ENCODE measurements at regions not wholly inside any gene's neighbourhood (a gene's known extent, or its start where the extent isn't known, plus 50 kb on each side); places are given as distances from the start of the nearest gene placed in this dataset.

DNA sequence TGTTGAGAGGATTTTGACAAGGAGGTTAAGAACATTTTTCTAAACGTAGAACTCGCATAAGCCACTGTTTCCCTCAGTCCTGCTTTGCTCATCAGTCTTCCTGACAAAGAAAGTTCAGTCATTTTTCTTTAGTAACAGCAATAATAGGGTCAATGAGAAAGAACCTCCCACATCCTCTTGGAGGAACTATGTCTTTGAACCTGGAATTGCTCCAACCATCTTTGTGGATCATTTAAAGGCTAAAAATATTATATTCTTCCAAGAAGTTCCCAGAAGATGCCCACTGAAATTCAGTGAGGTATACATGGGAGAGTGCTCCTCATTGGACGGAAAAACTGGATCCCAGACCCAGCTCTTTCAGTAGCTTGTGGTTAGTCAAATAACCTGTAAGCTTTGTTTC lies 282.8 kb upstream of the FAR2 start:
- H3K4me1 Mint-ChIP-seq (ENCODE audit: unreplicated experiment): peaks cover 8% of the 10 kb centered on the region
- H3K27ac Mint-ChIP-seq (ENCODE audit: unreplicated experiment): no peak overlapping the region
- TF ChIP-seq, protein P1, sequence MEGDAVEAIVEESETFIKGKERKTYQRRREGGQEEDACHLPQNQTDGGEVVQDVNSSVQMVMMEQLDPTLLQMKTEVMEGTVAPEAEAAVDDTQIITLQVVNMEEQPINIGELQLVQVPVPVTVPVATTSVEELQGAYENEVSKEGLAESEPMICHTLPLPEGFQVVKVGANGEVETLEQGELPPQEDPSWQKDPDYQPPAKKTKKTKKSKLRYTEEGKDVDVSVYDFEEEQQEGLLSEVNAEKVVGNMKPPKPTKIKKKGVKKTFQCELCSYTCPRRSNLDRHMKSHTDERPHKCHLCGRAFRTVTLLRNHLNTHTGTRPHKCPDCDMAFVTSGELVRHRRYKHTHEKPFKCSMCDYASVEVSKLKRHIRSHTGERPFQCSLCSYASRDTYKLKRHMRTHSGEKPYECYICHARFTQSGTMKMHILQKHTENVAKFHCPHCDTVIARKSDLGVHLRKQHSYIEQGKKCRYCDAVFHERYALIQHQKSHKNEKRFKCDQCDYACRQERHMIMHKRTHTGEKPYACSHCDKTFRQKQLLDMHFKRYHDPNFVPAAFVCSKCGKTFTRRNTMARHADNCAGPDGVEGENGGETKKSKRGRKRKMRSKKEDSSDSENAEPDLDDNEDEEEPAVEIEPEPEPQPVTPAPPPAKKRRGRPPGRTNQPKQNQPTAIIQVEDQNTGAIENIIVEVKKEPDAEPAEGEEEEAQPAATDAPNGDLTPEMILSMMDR (IDR thresholded peaks at IDR 0.05): no peak
- H3K27me3 Mint-ChIP-seq (ENCODE audit: unreplicated experiment): peaks cover 9% of the 10 kb centered on the region
- H3K4me3 Mint-ChIP-seq (ENCODE audit: unreplicated experiment): no peak overlapping the region
- no peaks in the 10 kb centered on the region for H3K36me3 Mint-ChIP-seq (ENCODE audit: unreplicated experiment)
- H3K9me3 Mint-ChIP-seq (ENCODE audit: unreplicated experiment): no peaks in the 10 kb centered on the region
- DNase-seq (ENCODE audit: extremely low spot score, unreplicated experiment): no peak

GRCh38 chr12:28866715-28867503 lies 282.2 kb upstream of the FAR2 start:
- Mint-ChIP-seq H3K4me1 (ENCODE audit: unreplicated experiment) (peaks cover 8% of the 10 kb centered on the region), H3K27ac (ENCODE audit: unreplicated experiment) (no peak overlapping the region), H3K9me3 (ENCODE audit: unreplicated experiment) (no peaks in the 10 kb centered on the region), H3K27me3 (ENCODE audit: unreplicated experiment) (peaks cover 9% of the 10 kb centered on the region), H3K4me3 (ENCODE audit: unreplicated experiment) (no peak overlapping the region), H3K36me3 (ENCODE audit: unreplicated experiment) (no peaks in the 10 kb centered on the region)
- no peak for DNase-seq (ENCODE audit: extremely low spot score, unreplicated experiment)
- TF ChIP-seq, protein P1 (IDR thresholded peaks at IDR 0.05): no peak

DNA sequence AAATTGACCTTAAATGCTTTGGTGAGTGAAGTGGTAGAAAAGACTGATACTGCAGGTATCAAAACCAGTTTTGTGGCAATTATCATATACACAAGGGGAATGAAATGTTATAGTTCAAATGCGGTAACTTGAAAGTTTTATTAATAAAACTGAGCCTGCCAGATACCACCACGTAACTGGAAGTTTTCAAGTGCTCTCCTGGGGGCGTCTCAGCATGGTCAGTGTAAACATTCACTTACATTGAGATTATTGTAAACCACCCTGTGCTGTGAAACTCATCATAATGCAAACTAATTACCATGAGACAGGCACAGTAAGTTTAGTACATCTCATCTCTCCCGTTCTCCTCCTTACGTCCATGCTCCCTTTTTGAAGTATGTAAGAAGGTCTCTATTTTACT lies 280.7 kb upstream of the FAR2 start:
- no peak overlapping the region for H3K27ac Mint-ChIP-seq (ENCODE audit: unreplicated experiment)
- H3K4me3 Mint-ChIP-seq (ENCODE audit: unreplicated experiment): no peak overlapping the region
- H3K9me3 Mint-ChIP-seq (ENCODE audit: unreplicated experiment): no peaks in the 10 kb centered on the region
- TF ChIP-seq, protein P1 (IDR thresholded peaks at IDR 0.05): no peak
- H3K27me3 Mint-ChIP-seq (ENCODE audit: unreplicated experiment): peaks cover 9% of the 10 kb centered on the region
- no peak for DNase-seq (ENCODE audit: extremely low spot score, unreplicated experiment)
- peaks cover 8% of the 10 kb centered on the region for H3K4me1 Mint-ChIP-seq (ENCODE audit: unreplicated experiment)
- H3K36me3 Mint-ChIP-seq (ENCODE audit: unreplicated experiment): no peaks in the 10 kb centered on the region

DNA sequence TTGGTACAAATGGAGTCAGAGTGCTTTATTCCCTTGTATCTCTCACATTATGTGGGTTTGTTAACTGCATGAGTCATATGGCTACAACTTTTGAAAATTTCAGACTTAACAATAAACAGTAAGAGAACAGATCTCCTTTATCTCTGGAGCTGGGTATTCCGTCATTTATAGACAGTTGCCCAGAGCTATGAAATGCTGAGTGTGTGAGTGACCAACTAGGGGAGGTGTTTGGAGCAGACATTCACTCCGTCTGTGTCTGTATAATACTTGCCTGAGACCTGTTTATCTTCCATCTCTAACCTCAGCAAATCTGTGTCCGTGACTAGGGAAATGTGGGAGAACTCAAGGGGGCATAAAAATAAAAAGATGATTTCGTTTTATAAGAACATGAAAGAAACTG lies 279.9 kb upstream of the FAR2 start:
- H3K4me3 Mint-ChIP-seq (ENCODE audit: unreplicated experiment): no peak overlapping the region
- TF ChIP-seq, protein P1 (IDR thresholded peaks at IDR 0.05): no peak
- no peaks in the 10 kb centered on the region for H3K36me3 Mint-ChIP-seq (ENCODE audit: unreplicated experiment)
- H3K9me3 Mint-ChIP-seq (ENCODE audit: unreplicated experiment): no peaks in the 10 kb centered on the region
- no peak for DNase-seq (ENCODE audit: extremely low spot score, unreplicated experiment)
- H3K27ac Mint-ChIP-seq (ENCODE audit: unreplicated experiment): no peak overlapping the region
- peaks cover 8% of the 10 kb centered on the region for H3K4me1 Mint-ChIP-seq (ENCODE audit: unreplicated experiment)
- H3K27me3 Mint-ChIP-seq (ENCODE audit: unreplicated experiment): peaks cover 5% of the 10 kb centered on the region

DNA sequence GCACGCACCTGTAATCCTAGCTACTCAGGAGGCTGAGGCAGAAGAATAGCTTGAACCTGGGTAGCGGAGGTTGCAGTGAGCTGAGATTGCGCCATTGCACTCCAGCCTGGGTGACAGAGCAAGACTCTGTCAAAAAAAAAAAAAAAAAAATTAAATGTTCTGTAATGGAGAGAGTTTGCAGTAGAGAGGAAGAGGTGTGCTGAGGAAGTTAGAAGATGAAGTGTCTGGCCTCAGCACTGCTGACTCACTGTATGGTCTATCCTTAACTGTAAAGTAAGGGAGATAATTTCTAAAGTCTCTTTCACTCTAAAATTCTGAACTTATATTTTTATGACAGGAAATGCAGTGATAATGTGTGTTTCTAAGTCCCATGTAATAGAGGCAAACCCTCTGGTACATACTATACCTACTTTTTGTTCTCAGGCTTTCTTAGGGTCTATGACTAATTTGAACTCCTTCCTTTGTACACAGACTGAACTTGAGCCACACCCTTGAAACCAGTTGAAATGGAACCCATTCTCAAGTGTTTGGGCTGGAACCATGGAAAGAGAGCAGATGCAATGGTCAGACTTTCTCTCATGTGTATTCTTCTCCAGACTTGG lies 278.1 kb upstream of the FAR2 start:
- Mint-ChIP-seq H3K36me3 (ENCODE audit: unreplicated experiment) (no peaks in the 10 kb centered on the region), H3K4me1 (ENCODE audit: unreplicated experiment) (peaks cover 8% of the 10 kb centered on the region), H3K27ac (ENCODE audit: unreplicated experiment) (no peak overlapping the region), H3K4me3 (ENCODE audit: unreplicated experiment) (no peak overlapping the region), H3K9me3 (ENCODE audit: unreplicated experiment) (no peaks in the 10 kb centered on the region), H3K27me3 (ENCODE audit: unreplicated experiment) (peaks cover 4% of the 10 kb centered on the region)
- no peak for DNase-seq (ENCODE audit: extremely low spot score, unreplicated experiment)
- TF ChIP-seq, protein P1 (IDR thresholded peaks at IDR 0.05): no peak

Data from osteocyte (in vitro differentiated cells).